H1 (cell line): ENCODE measurements at regions not wholly inside any gene's neighbourhood (a gene's known extent, or its start where the extent isn't known, plus 50 kb on each side); places are given as distances from the start of the nearest gene placed in this dataset.

Experiments used
- CTCF ChIA-PET: fragments of 300-600 bp; sonication (Branson Sonifier 250); formaldehyde crosslinking; loops from one replicate; lab custom pipeline; 2021; ENCODE audit not compliant: partially characterized antibody; lab: Charles Lee
- POLR2A ChIA-PET: fragments of 300-600 bp; sonication (Branson Sonifier 250); formaldehyde crosslinking; loops from one replicate; lab custom pipeline; 2021; ENCODE audit warnings: inconsistent platforms; ENCODE audit not compliant: partially characterized antibody; lab: Charles Lee
- DNase-seq, 2 experiments: peaks; one replicate each; pipeline versions ENCODE4 v3.0.0 to v3.0.0-alpha.2; 2010 to 2022; ENCODE audit warnings: low spot score in 2 of 2, low read depth in 1 of 2, mixed read lengths in 1 of 2
- FAIRE-seq: peaks from 2 replicates; lab custom pipeline; 2011; peaks lifted over from hg19 to GRCh38; lab: Jason Lieb, UNC
- H2AFZ ChIP-seq: 2 replicates; pipeline ENCODE4 v1.8.1; 2012; ENCODE audit warnings: low read length, inconsistent platforms
- H2AK5ac ChIP-seq: 2 replicates; pipeline ENCODE4 v1.6.1; 2013; ENCODE audit warnings: low read depth, low read length
- H2BK120ac ChIP-seq: replicated peaks from 2 replicates; pipeline ENCODE3; 2013; ENCODE audit warnings: low read depth, low read length, inconsistent platforms
- H2BK12ac ChIP-seq: 2 replicates; pipeline ENCODE4 v1.6.1; 2013; ENCODE audit warnings: low read depth, low read length
- H2BK15ac ChIP-seq: 2 replicates; pipeline ENCODE4 v1.6.1; 2013; ENCODE audit warnings: low read length
- H2BK20ac ChIP-seq: 2 replicates; pipeline ENCODE4 v1.6.1; 2013; ENCODE audit warnings: low read length
- H2BK5ac ChIP-seq: 2 replicates; pipeline ENCODE4 v1.6.1; 2013; ENCODE audit warnings: low read depth, low read length
- H3K14ac ChIP-seq: 2 replicates; pipeline ENCODE4 v1.6.1; 2013; ENCODE audit warnings: inconsistent platforms; ENCODE audit not compliant: insufficient read length
- H3K18ac ChIP-seq: 2 replicates; pipeline ENCODE4 v1.6.1; 2013; ENCODE audit warnings: low read length; ENCODE audit errors: extremely low read depth
- H3K23ac ChIP-seq: 2 replicates; pipeline ENCODE4 v1.6.1; 2013; ENCODE audit warnings: inconsistent platforms; ENCODE audit not compliant: insufficient read length
- H3K23me2 ChIP-seq: 2 replicates; pipeline ENCODE4 v1.6.1; 2013; ENCODE audit warnings: low read depth, low read length
- H3K27ac ChIP-seq: 2 replicates; pipeline ENCODE4 v1.6.1; 2011; ENCODE audit warnings: low read depth, low read length, inconsistent platforms
- H3K27me3 ChIP-seq, 4 experiments: replicated peaks in 1 of 4; 1 replicate in 1 of 4; 2 replicates in 3 of 4; pipeline versions ENCODE4 v1.6.1 to v1.8.1; 2011 to 2013; ENCODE audit warnings: low read length in 3 of 4, mild to moderate bottlenecking in 3 of 4, inconsistent platforms in 2 of 4, mixed read lengths in 2 of 4, moderate library complexity in 1 of 4; ENCODE audit not compliant: control insufficient read depth in 3 of 4, insufficient read depth in 3 of 4; ENCODE audit errors: extremely low read depth in 1 of 4
- H3K36me3 ChIP-seq, 4 experiments: 2 replicates each; pipeline versions ENCODE4 v1.6.1 to v1.8.1; 2011 to 2013; ENCODE audit warnings: mild to moderate bottlenecking in 4 of 4, low read length in 3 of 4, moderate library complexity in 2 of 4, control low read depth in 1 of 4, inconsistent platforms in 1 of 4; ENCODE audit not compliant: insufficient read depth in 4 of 4, control insufficient read depth in 2 of 4
- H3K4ac ChIP-seq: replicated peaks from 2 replicates; pipeline ENCODE3; 2013; ENCODE audit warnings: low read length, low read depth, mixed read lengths, inconsistent platforms; ENCODE audit not compliant: insufficient read length
- H3K4me1 ChIP-seq, 4 experiments: replicated peaks in 1 of 4; 1 replicate in 1 of 4; 2 replicates in 3 of 4; pipeline versions ENCODE4 v1.6.1 to v1.8.1; 2011 to 2013; ENCODE audit warnings: low read length in 3 of 4, inconsistent platforms in 2 of 4, mixed read lengths in 1 of 4; ENCODE audit not compliant: insufficient read depth in 4 of 4, control insufficient read depth in 3 of 4
- H3K4me2 ChIP-seq, 2 experiments: 2 replicates each; pipeline versions ENCODE4 v1.6.1 to v1.8.1; 2011 to 2013; ENCODE audit warnings: low read depth in 2 of 2, low read length in 2 of 2, control low read depth in 1 of 2, inconsistent platforms in 1 of 2, mild to moderate bottlenecking in 1 of 2; ENCODE audit not compliant: insufficient read depth in 1 of 2
- H3K4me3 ChIP-seq, 4 experiments: fragments of 200-600, 300-600 bp in 1 of 4; sonication (generic), shearing (Covaris generic), sonication (Bioruptor Twin) in 1 of 4; 2 replicates each; pipeline versions ENCODE4 v1.5.1 to v1.8.1; 2011 to 2016; ENCODE audit warnings: low read length in 4 of 4, low read depth in 3 of 4, control low read depth in 2 of 4, inconsistent platforms in 2 of 4, mild to moderate bottlenecking in 2 of 4, mixed read lengths in 1 of 4, moderate library complexity in 1 of 4; ENCODE audit not compliant: insufficient read depth in 2 of 4; ENCODE audit errors: extremely low read depth in 1 of 4
- H3K56ac ChIP-seq: replicated peaks from 2 replicates; pipeline ENCODE3; 2013; ENCODE audit warnings: low read depth, mild to moderate bottlenecking, mixed read lengths, low read length, inconsistent platforms; ENCODE audit not compliant: insufficient read length
- H3K79me1 ChIP-seq: 2 replicates; pipeline ENCODE4 v1.6.1; 2013; ENCODE audit warnings: low read depth, low read length, control low read depth
- H3K79me2 ChIP-seq, 2 experiments: 2 replicates each; pipeline versions ENCODE4 v1.6.1 to v1.8.1; 2012 to 2013; ENCODE audit warnings: low read length in 2 of 2, mild to moderate bottlenecking in 2 of 2, inconsistent platforms in 1 of 2; ENCODE audit not compliant: insufficient read depth in 2 of 2, control insufficient read depth in 1 of 2
- H3K9ac ChIP-seq, 4 experiments: replicated peaks in 1 of 4; 1 replicate in 1 of 4; 2 replicates in 3 of 4; pipeline versions ENCODE4 v1.6.1 to v1.8.1; 2011 to 2013; ENCODE audit warnings: low read depth in 3 of 4, low read length in 3 of 4, control low read depth in 2 of 4, mild to moderate bottlenecking in 2 of 4, moderate library complexity in 2 of 4, inconsistent platforms in 1 of 4; ENCODE audit errors: extremely low read depth in 1 of 4
- H3K9me3 ChIP-seq, 2 experiments: 2 replicates each; pipeline versions ENCODE4 v1.6.1 to v1.8.1; 2012 to 2013; ENCODE audit warnings: mild to moderate bottlenecking in 2 of 2, moderate library complexity in 2 of 2, control low read depth in 1 of 2, inconsistent platforms in 1 of 2, low read depth in 1 of 2, low read length in 1 of 2, mixed read lengths in 1 of 2; ENCODE audit not compliant: insufficient read depth in 2 of 2
- H4K20me1 ChIP-seq, 2 experiments: replicated peaks in 1 of 2; 2 replicates each; pipeline versions ENCODE3 to v1.8.1; 2011 to 2013; ENCODE audit warnings: inconsistent platforms in 2 of 2, low read length in 2 of 2, mild to moderate bottlenecking in 1 of 2; ENCODE audit not compliant: insufficient read depth in 2 of 2, control insufficient read depth in 1 of 2
- H4K5ac ChIP-seq: 2 replicates; pipeline ENCODE4 v1.6.1; 2013; ENCODE audit warnings: low read length, low read depth, mixed read lengths, inconsistent platforms; ENCODE audit not compliant: insufficient read length
- H4K8ac ChIP-seq: 2 replicates; pipeline ENCODE4 v1.8.0; 2013; ENCODE audit warnings: mild to moderate bottlenecking, moderate library complexity, low read length, inconsistent platforms; ENCODE audit not compliant: insufficient read depth; ENCODE audit errors: extremely low read depth
- H4K91ac ChIP-seq: replicated peaks from 2 replicates; pipeline ENCODE3; 2013; ENCODE audit warnings: low read length, mixed read lengths, inconsistent platforms; ENCODE audit not compliant: insufficient read length
- CBX8 ChIP-seq: fragments of 300-800, 300-1000 bp; sonication (generic); IDR thresholded peaks from 2 replicates; pipeline ENCODE4 v1.7.1; 2016; ENCODE audit warnings: low read depth, low read length, borderline replicate concordance
- CHD2 ChIP-seq: IDR thresholded peaks from 2 replicates; pipeline ENCODE4 v1.6.1; 2012; ENCODE audit warnings: low read length, improper control_type of control experiment
- CTBP2 ChIP-seq: IDR thresholded peaks from 2 replicates; pipeline ENCODE4 v1.7.0; 2011; ENCODE audit warnings: borderline replicate concordance, mild to moderate bottlenecking, moderate library complexity, mixed read lengths, low read length; ENCODE audit not compliant: insufficient read depth, insufficient read length
- HDAC2 ChIP-seq, 2 experiments: fragments of 300-600 bp in 1 of 2; sonication (generic) in 1 of 2; IDR thresholded peaks; 2 replicates each; pipeline ENCODE4 v1.6.1; 2011 to 2012; ENCODE audit warnings: low read depth in 2 of 2, low read length in 2 of 2, mild to moderate bottlenecking in 2 of 2, moderate library complexity in 2 of 2, borderline replicate concordance in 1 of 2, inconsistent platforms in 1 of 2
- JUN ChIP-seq: IDR thresholded peaks from 2 replicates; pipeline ENCODE4 v1.6.1; 2011; ENCODE audit warnings: low read depth, mild to moderate bottlenecking, improper control_type of control experiment, low read length
- MAFK ChIP-seq: IDR thresholded peaks from 2 replicates; pipeline ENCODE4 v1.6.1; 2012; ENCODE audit warnings: low read depth, mild to moderate bottlenecking, improper control_type of control experiment, low read length
- NANOG ChIP-seq: IDR thresholded peaks from 2 replicates; pipeline ENCODE4 v1.6.1; 2011; ENCODE audit warnings: low read length, low read depth, mild to moderate bottlenecking, inconsistent platforms; ENCODE audit not compliant: insufficient read depth, poor library complexity, severe bottlenecking
- NRF1 ChIP-seq: IDR thresholded peaks from 2 replicates; pipeline ENCODE4 v1.6.1; 2011; ENCODE audit warnings: mild to moderate bottlenecking, low read depth, low read length, improper control_type of control experiment
- POLR2AphosphoS5 ChIP-seq: IDR thresholded peaks from 2 replicates; pipeline ENCODE4 v1.6.1; 2011; ENCODE audit warnings: low read depth, low read length
- RXRA ChIP-seq: IDR thresholded peaks from 2 replicates; pipeline ENCODE4 v1.6.1; 2011; ENCODE audit warnings: low read depth, mild to moderate bottlenecking, low read length, moderate library complexity; ENCODE audit not compliant: insufficient read depth
- SAP30 ChIP-seq: fragments of 300-600 bp; sonication (generic); IDR thresholded peaks from 2 replicates; pipeline ENCODE4 v1.7.1; 2012; ENCODE audit warnings: low read length, moderate library complexity, mild to moderate bottlenecking, inconsistent platforms; ENCODE audit not compliant: insufficient read depth, insufficient replicate concordance
- SIRT6 ChIP-seq: IDR thresholded peaks from one replicate; pipeline ENCODE4 v1.7.1; 2012; ENCODE audit warnings: low read length, inconsistent platforms
- SIX5 ChIP-seq: IDR thresholded peaks from 2 replicates; pipeline ENCODE4 v1.6.1; 2011; ENCODE audit warnings: mild to moderate bottlenecking, low read depth, low read length
- TCF12 ChIP-seq: IDR thresholded peaks from 2 replicates; pipeline ENCODE4 v1.6.1; 2011; ENCODE audit warnings: low read depth, mild to moderate bottlenecking, low read length
- TEAD4 ChIP-seq: IDR thresholded peaks from 2 replicates; pipeline ENCODE4 v1.6.1; 2012; ENCODE audit warnings: low read depth, low read length, inconsistent platforms, mixed read lengths
- WGBS, 2 experiments: shearing (Covaris generic) in 1 of 2; methylation state at CpG; one replicate each; pipeline versions ENCODE4 v1.1.6 to v1.1.7; 2013 to 2015; ENCODE audit warnings: low lambda C conversion rate in 2 of 2, mixed read lengths in 2 of 2, inconsistent platforms in 1 of 2, low coverage in 1 of 2, missing lambda C conversion rate in 1 of 2; ENCODE audit not compliant: insufficient replicate concordance in 2 of 2, insufficient coverage in 1 of 2, insufficient read length in 1 of 2; ENCODE audit errors: extremely low coverage in 1 of 2, missing lambda C conversion rate in 1 of 2; 5-methylcytosine and 5-hydroxymethylcytosine counted together

GRCh38 chr4:128483816-128484215 lies 196.2 kb upstream of the PGRMC2 start:
- ChIA-PET POLR2A (no interaction called here), CTCF (interaction anchor here (1.1 to 1.3 kb wide), 2 partner anchors 18 to 56 kb away, joined by 3 to 5 read pairs; no protein-coding TSS in a partner anchor)
- Histone ChIP-seq H4K8ac (no peak overlapping the region), H2BK5ac (no peak overlapping the region), H3K4ac (no peak overlapping the region), H3K79me1 (no peaks in the 10 kb centered on the region), H3K4me1 (no peaks in the 10 kb centered on the region), H3K4me2 (no peak overlapping the region), H2BK12ac (no peak overlapping the region), H3K18ac (no peak overlapping the region), H3K79me2 (no peaks in the 10 kb centered on the region), H2BK120ac (no peak overlapping the region), H3K9ac (no peak overlapping the region), H3K27ac (no peak overlapping the region), H4K91ac (no peak overlapping the region), H4K20me1 (no peaks in the 10 kb centered on the region), H3K36me3 (no peaks in the 10 kb centered on the region), H2BK15ac (no peak overlapping the region), H3K23ac (no peak overlapping the region), H2AFZ (no peak overlapping the region), H3K14ac (no peak overlapping the region), H2BK20ac (no peak overlapping the region), H3K4me3 (no peak overlapping the region), H2AK5ac (no peak overlapping the region), H3K23me2 (no peaks in the 10 kb centered on the region), H3K56ac (no peak overlapping the region), H3K9me3 (no peaks in the 10 kb centered on the region), H3K27me3 (no peaks in the 10 kb centered on the region), H4K5ac (no peak overlapping the region)
- FAIRE-seq (no peak), DNase-seq (no peak)
- 85% methylated on average over 2 of the region's 2 CpGs; no CpG with 5 or more reads in 1 of the 2 experiments for WGBS, 2 experiments
- no peak for TF ChIP-seq RXRA
- no peak for TF ChIP-seq NANOG
- no peak for TF ChIP-seq JUN
- TF ChIP-seq SIRT6: no peak
- no peak for TF ChIP-seq SAP30
- TF ChIP-seq POLR2AphosphoS5: no peak
- TF ChIP-seq TEAD4: no peak
- no peak for TF ChIP-seq NRF1
- TF ChIP-seq CTBP2: no peak
- no peak for TF ChIP-seq SIX5
- TF ChIP-seq CBX8: no peak
- no peak for TF ChIP-seq CHD2
- no peak for TF ChIP-seq MAFK
- TF ChIP-seq HDAC2 (IDR thresholded peaks at IDR 0.05; ENCODE audit: borderline replicate concordance in 1 of 2, low read depth in 2 of 2, low read length in 2 of 2): no peak
- no peak for TF ChIP-seq TCF12
